ENCODE measurements at regions not wholly inside any gene's neighbourhood (a gene's known extent, or its start where the extent isn't known, plus 50 kb on each side); places are given as distances from the start of the nearest gene placed in this dataset.

GRCh38 chr6:169854083-169854725 lies 102.8 kb downstream of the ERMARD start:
- DNase-seq, result no peak

GRCh38 chr6:169853196-169854082 lies 102.0 kb downstream of the ERMARD start:
- DNase-seq, result no peak

DNA sequence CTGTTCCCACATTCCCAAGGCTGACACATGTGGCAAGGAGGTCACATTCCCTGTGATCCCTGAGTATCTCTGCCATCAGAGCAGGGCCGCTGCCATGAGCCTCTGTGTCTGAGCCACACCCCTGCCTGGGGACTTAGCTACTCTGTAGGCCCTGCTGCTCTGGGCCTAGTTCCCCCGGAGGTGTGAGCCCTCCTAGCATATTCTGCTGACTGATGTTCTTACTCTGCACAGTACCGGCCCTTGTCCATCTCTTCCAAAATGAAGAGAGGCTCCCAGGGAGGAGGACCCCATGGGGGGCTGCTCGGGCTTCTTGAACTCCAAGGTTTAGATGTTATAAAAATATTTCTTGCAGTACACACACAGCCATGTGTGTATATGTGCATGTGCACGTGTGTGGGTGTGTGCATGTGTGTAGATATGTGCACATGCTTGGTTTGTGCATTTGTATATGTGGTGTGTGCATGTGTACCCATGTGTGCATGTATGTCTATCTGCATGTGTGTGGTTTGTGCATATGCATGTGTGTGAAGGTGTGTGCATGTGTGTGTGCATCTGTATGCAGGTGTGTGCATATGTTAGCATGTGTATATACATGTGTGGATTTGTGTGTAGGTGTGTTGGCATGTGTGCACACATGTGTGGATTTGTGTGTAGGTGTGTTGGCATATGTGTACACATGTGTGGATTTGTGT lies 101.2 kb downstream of the ERMARD start:
- DNase-seq, result no peak

DNA sequence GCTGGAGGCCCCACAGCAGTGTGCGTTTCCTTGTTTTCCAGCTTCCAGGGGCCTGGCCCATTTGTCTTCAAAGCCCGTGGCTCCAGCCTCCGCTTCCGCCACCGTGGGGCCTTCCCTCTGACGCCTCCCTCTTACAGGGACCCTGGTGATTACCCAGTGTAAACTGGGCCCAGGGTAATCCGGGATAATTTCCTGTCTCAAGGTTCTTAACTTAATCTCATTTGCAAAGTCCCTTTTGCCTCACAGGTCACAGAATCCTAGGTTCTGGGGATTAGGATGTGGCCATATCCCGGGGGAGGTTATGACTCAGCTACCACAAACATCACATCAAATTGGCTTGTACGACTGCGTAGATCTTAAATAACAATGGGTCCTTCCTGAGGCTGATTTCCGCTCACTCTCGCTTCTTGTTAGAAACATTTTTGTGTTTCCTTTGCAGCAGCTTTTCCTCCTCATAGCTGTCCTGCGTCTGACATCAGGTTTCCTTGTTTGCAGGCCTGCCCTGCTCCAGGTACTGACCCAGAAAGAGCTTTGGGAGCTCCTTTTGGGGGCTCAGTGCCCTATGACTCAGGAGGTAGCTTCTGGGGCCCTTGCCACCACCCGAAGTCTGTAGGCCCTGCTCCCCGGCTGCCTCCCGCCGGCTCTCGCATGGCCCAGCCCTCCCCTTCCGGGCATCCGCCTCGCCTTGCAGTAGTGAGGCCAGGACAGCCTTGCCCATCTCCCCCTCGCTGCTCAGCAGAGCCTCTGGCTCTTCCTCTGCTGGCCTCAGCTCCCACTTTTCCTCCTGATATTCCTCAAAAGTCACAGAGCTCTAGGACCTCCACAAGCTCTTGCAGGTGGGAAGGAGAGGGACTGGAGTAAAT lies 100.5 kb downstream of the ERMARD start:
- no peak for DNase-seq

DNA sequence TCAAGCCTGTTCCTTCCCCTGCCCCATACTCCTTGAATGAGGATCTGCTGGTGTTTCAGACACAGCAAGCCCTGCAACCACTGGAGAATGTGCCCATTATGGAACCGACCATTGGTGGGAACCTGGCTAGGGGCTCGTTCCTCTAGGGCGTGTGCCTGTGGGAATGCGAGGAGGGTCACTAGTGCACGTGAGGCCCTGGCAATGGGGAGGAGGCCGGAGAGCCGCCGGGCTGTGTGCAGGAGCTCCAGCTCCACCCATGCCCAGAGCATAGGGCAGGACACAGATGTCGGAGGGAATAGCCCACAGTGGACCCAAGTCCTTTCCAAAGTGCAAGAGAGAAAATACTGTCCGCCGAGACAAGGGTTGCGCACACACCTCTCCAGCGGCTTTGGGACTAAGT lies 99.3 kb downstream of the ERMARD start:
- DNase-seq, result no peak

DNA sequence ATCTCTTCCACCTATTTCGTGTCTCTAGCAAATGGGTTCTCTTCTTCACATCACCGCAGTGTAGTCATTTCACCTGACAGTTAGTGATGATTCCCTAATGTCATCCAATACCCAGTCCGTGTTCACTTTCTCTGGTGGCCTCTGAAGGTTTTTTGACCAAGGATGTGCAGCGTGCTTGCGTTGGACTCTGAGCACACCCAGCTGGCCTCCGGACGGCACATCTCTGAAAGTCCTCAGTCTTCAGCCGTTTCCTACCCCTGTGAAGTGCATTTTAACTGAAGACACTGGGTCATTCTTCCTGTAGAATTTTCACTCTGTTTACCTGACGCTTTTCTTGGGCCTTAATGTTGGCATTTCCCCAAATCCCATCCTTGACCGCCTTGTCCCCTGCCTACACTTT lies 98.7 kb downstream of the ERMARD start:
- DNase-seq, result no peak

DNA sequence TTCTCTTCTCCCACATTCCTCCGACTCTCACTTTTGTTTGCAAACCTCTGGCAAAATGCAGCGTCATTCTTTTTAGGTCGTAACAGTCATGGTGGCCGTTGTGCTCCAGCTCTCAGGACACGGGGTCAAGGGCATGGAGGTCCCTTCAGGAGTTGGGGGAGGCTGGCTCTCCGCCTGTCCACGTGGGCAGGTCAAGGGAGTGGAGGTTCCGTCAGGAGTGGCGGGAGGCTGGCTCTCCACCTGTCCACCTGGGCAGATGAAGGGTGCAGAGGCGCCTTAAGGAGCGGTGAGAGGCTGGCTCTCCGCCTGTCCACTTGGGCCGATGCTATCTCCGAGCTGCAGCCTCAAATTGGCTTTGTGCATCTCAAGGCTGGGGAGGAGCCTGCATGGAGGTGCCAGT lies 98.0 kb downstream of the ERMARD start:
- DNase-seq, result no peak

DNA sequence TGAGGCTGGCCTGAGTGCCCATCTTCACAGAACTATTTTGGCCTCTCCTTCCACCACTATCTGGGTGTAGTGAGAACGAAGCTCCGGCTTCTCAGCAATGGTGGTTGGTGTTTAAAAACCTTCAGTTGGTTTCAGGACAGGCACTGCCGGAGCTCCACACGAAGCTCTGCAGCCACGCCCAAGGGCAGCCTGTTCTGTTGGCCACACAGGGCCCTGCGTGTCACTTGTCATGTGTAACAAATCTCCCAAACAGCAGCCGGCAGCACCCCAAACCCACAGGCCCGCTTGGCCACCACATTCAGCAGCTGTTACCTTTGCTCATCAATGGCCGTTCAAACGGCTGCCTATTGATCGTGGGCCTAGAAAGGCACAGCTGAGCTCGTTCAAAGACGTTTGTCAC lies 97.5 kb downstream of the ERMARD start:
- DNase-seq, result no peak

GRCh38 chr6:169847901-169848311 lies 96.5 kb downstream of the ERMARD start:
- DNase-seq, result no peak

- no peak for DNase-seq
Measured at GRCh38 chr6:169847141-169847674, 95.8 kb downstream of the ERMARD start.

GRCh38 chr6:169846286-169847056 lies 95.0 kb downstream of the ERMARD start:
- no peak for DNase-seq

- DNase-seq, result no peak
Measured at GRCh38 chr6:169845426-169846285, 94.2 kb downstream of the ERMARD start.

DNA sequence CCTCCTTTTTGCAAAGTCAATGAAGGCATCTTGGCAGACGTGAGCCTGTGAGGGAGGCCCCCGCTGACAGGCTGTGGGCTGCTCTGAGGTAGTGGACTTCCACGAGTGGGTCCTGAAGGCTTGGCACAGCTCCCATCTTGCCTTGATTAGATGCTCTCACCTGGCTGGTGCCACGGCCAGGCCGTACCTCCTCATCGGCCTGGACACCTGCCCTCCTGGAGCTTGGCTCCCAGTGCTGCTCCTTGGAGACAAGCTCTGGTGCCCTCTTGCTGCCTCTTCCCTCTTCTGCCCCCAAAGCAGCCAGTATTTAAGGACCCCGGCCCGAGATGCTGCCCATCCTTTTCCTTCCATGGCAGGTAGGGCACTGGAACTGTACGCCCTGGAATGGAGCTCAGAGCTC lies 93.5 kb downstream of the ERMARD start:
- DNase-seq, result no peak

DNA sequence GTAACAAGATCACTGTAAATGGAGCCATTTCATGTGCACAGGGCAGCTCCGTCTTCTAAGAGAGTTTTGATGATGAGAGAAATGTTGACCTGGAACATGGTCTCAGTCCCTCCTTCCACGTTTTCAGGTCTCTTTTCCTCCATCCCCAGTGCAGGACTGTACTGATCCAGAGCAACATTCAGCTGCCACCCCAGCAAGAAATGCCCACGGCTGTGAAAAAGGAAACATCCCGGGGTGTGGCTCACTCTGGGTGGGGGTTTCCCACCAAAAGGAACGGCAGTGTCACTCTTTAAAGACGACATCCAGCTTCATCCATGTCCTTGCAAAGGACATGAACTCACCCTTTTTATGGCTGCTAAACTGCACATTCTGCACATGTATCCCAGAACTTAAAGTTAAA lies 92.6 kb downstream of the ERMARD start:
- DNase-seq, result no peak

DNA sequence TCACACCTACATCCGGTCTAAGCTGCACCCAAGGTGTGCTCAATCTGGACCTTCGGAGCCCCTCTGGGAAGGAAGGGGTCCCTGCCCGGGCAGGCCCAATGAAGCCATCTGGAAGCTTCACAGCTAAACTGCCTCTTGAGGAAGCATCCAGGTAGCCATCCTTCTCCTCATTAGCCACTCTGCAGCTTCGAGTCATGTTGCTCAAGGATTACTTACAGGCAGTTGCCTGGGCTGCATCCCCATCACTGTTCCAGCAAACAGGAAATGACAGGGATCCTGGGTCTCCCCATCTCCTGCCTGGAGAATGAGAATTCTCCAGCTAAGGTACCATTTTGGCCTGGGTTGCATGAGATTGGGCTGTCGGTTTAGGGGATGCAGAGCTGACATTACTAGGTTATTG lies 91.7 kb downstream of the ERMARD start:
- DNase-seq, result no peak

- DNase-seq, result no peak
Measured at GRCh38 chr6:169841907-169842606, 90.6 kb downstream of the ERMARD start.

- DNase-seq, result no peak
Measured at GRCh38 chr6:169841251-169841650, 89.8 kb downstream of the ERMARD start.

DNA sequence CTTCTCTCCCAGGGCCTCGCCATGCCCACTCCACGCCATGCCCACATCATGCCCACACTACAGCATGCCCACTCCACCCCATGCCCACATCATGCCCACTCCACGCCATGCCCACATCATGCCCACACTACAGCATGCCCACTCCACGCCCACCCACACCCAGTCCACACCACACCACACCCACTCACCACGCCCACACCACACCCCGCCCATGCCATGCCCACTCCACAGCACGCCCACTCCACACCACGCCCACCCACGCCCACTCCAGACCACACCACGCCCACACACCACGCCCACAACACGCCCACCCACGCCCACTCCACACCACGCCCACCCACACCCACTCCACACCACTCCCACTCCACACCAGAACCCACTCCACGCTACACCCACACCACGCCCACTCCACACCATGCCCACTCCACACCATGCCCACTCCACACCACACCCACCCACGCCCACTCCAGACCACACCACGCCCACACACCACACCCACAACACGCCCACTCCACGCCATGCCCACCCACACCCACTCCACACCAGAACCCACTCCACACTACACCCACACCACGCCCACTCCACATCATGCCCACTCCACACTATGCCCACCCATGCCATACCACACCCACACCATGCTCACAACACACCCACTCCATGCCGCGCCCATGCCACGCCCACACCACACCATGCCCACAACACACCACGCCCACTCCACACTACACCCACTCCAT lies 88.6 kb downstream of the ERMARD start:
- DNase-seq, result no peak

- no peak for DNase-seq
Measured at GRCh38 chr6:169839493-169839892, 88.1 kb downstream of the ERMARD start.
